ENCODE measurements at regions not wholly inside any gene's neighbourhood (a gene's known extent, or its start where the extent isn't known, plus 50 kb on each side); places are given as distances from the start of the nearest gene placed in this dataset.
A peak's percentile ranks its signal among the peaks of the same experiment; 100 is the strongest.

GRCh38 chr18:10067670-10068659 is 154.1 kb downstream of the VAPA start:
- peak overlapping the region in 2 of 4 donors; percentile 23 to 26 for H3K27ac ChIP-seq
- H3K36me3 ChIP-seq, result no peaks in the 10 kb centered on the region
- no peaks in the 10 kb centered on the region for H3K9me3 ChIP-seq
- no peak overlapping the region for H3K4me3 ChIP-seq
- peaks cover 0 to 12% (median 10%) of the 10 kb centered on the region in 4 donors for H3K4me1 ChIP-seq
- TF ChIP-seq POLR2AphosphoS5 (IDR thresholded peaks at IDR 0.05), result no peak
- peak in 1 of 6 experiments; percentile 4 for TF ChIP-seq CTCF (IDR thresholded peaks at IDR 0.05)
- 72 to 78% methylated on average over 13 to 19 of the region's 19 CpGs for WGBS, 2 donors
- H3K27me3 ChIP-seq, result no peaks in the 10 kb centered on the region
- DNase-seq (no peak), ATAC-seq (ENCODE audit: low FRiP score in 2 of 2) (peak in 1 of 2 donors; percentile 55)

- TF ChIP-seq CTCF (IDR thresholded peaks at IDR 0.05), result no peak
- TF ChIP-seq POLR2A (IDR thresholded peaks at IDR 0.05), result no peak
- TF ChIP-seq EP300 (IDR thresholded peaks at IDR 0.05), result no peak
- TF ChIP-seq POLR2AphosphoS5 (IDR thresholded peaks at IDR 0.05), result no peak
- Histone ChIP-seq H3K27me3 (no peaks in the 10 kb centered on the region), H3K27ac (no peak overlapping the region), H3K36me3 (no peaks in the 10 kb centered on the region), H3K9me3 (no peaks in the 10 kb centered on the region), H3K4me3 (no peak overlapping the region), H3K4me1 (peaks cover 0 to 12% (median 10%) of the 10 kb centered on the region in 4 donors)
- no peak for DNase-seq
- WGBS, 2 donors, result 96 to 97% methylated on average over 22 of the region's 22 CpGs
- no peak for ATAC-seq (ENCODE audit: low FRiP score in 2 of 2)
Observed at GRCh38 chr18:10068766-10069567, 155.2 kb downstream of the VAPA start.

- WGBS, 2 donors, result 88 to 94% methylated on average over 2 of the region's 2 CpGs
- Histone ChIP-seq H3K27me3 (no peaks in the 10 kb centered on the region), H3K36me3 (no peaks in the 10 kb centered on the region), H3K9me3 (no peaks in the 10 kb centered on the region), H3K4me3 (no peak overlapping the region), H3K27ac (no peak overlapping the region), H3K4me1 (peaks cover 0 to 12% (median 10%) of the 10 kb centered on the region in 4 donors)
- TF ChIP-seq EP300 (IDR thresholded peaks at IDR 0.05) (no peak), POLR2AphosphoS5 (IDR thresholded peaks at IDR 0.05) (no peak), CTCF (IDR thresholded peaks at IDR 0.05) (no peak), POLR2A (IDR thresholded peaks at IDR 0.05) (no peak)
- DNase-seq, result no peak
- no peak for ATAC-seq (ENCODE audit: low FRiP score in 2 of 2)
Observed at GRCh38 chr18:10070561-10071000, 156.8 kb downstream of the VAPA start.

GRCh38 chr18:10072671-10073175 is 158.9 kb downstream of the VAPA start:
- no peak for TF ChIP-seq CTCF (IDR thresholded peaks at IDR 0.05)
- TF ChIP-seq POLR2AphosphoS5 (IDR thresholded peaks at IDR 0.05), result no peak
- TF ChIP-seq EP300 (IDR thresholded peaks at IDR 0.05), result no peak
- no peak for TF ChIP-seq POLR2A (IDR thresholded peaks at IDR 0.05)
- 80 to 85% methylated on average over 5 of the region's 5 CpGs for WGBS, 2 donors
- no peak for DNase-seq
- Histone ChIP-seq H3K36me3 (no peaks in the 10 kb centered on the region), H3K4me3 (no peak overlapping the region), H3K27me3 (no peaks in the 10 kb centered on the region), H3K4me1 (peaks cover 0 to 8% (median 6%) of the 10 kb centered on the region in 4 donors), H3K27ac (no peak overlapping the region), H3K9me3 (no peaks in the 10 kb centered on the region)
- ATAC-seq (ENCODE audit: low FRiP score in 2 of 2), result peak in 1 of 2 donors; percentile 62
